ENCODE measurements at regions not wholly inside any gene's neighbourhood (a gene's known extent, or its start where the extent isn't known, plus 50 kb on each side); places are given as distances from the start of the nearest gene placed in this dataset.
"Not testable (repeated sequence)": the region's sequence is repeated elsewhere in the genome, so short reads cannot be mapped to it uniquely, and the experiment has no call there.

DNA sequence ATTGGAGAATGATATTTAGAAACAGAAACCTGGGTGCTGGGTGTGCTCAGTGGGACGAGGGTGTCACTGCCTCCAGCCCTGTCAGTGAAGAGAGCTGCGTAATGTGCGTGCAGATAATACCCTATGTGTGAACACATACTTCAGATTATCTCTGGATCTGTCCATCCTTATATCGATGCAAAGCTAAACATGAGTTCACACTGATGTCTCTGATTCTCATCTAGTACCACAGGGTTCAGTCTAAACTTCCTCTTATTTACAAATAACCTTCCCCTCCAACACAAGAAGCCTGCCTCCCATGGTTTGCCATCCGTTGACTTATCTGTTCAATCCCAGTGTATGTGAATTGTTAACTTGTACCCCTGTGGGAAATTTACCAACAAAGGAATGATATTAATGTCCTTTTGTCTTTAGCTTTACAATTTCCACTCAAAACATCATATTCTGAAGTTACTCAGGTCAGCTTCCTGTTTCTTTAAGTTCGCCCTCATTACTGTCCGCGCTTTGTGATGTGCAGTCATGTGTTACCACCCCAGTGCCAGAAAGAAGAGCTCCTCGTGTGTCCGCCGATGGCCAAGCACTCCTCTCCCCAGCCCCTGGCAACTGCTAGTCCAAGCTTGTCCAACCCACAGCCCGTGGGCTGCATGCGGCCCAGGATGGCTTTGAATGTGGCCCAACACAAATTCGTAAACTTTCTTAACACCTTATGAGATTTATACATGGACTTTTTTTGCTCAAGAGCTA, 108.2 kb downstream of the RTP5 start:
- intact Hi-C loops (cut with micrococcal nuclease) = no loop called here
- no peaks in the 10 kb centered on the region for H3K4me1 Mint-ChIP-seq (ENCODE audit: low read depth)
- H3K27me3 Mint-ChIP-seq = no peaks in the 10 kb centered on the region
- no peak overlapping the region for H3K4me3 Mint-ChIP-seq
- no peak overlapping the region for H3K27ac Mint-ChIP-seq
- H3K9me3 Mint-ChIP-seq = no peaks in the 10 kb centered on the region
- H3K36me3 Mint-ChIP-seq (ENCODE audit: low read depth) = no peaks in the 10 kb centered on the region

- no peaks in the 10 kb centered on the region for H3K9me3 Mint-ChIP-seq
- no peaks in the 10 kb centered on the region for H3K27me3 Mint-ChIP-seq
- no peaks in the 10 kb centered on the region for H3K4me1 Mint-ChIP-seq (ENCODE audit: low read depth)
- H3K4me3 Mint-ChIP-seq = no peak overlapping the region
- intact Hi-C loops (cut with micrococcal nuclease) = no loop called here
- H3K36me3 Mint-ChIP-seq (ENCODE audit: low read depth) = no peaks in the 10 kb centered on the region
- no peak overlapping the region for H3K27ac Mint-ChIP-seq
These were observed 109.1 kb downstream of the RTP5 start for GRCh38 chr2:241978670-241979069.

- no peak overlapping the region for H3K27ac Mint-ChIP-seq
- no peaks in the 10 kb centered on the region for H3K36me3 Mint-ChIP-seq (ENCODE audit: low read depth)
These were observed 110.7 kb downstream of the RTP5 start for GRCh38 chr2:241980193-241980592.

DNA sequence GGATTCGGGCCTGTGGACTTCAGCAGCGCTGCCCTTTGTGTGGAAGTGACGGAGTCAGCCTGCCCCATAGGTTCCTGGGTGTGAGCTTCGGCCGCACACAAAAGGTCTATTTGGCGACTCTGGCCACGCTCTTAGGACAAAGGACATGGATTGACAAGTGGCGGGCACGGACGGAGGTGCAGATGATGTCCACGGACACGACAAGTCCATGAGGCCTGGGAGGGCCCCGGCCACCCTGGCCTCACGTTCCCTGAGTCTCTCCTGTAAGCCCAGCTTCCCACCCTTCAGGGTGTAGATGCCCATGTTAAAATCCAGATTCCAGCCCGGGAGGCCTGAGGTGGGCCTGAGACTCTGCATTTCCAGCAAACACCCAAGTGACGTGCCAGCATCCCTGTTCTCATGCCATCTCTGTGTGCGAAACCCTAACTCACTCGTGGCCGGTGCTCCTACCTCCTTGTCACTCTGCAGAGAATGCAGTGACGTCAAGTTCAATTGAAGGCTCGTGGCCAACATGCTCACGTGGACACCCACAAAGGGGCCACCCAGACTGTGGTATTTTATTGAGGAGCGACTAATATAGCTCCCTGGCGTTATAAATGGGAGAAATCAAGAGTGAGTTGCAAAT, 111.7 kb downstream of the RTP5 start:
- peaks cover 12% of the 10 kb centered on the region for H3K4me1 Mint-ChIP-seq (ENCODE audit: low read depth)
- no peak overlapping the region for H3K27ac Mint-ChIP-seq
- no peaks in the 10 kb centered on the region for H3K36me3 Mint-ChIP-seq (ENCODE audit: low read depth)
- H3K9me3 Mint-ChIP-seq = peaks cover 8% of the 10 kb centered on the region
- intact Hi-C loops (cut with micrococcal nuclease) = no loop called here
- peaks cover 8% of the 10 kb centered on the region for H3K27me3 Mint-ChIP-seq
- no peak overlapping the region for H3K4me3 Mint-ChIP-seq

More at GRCh38 chr2:241980193-241980592, 110.7 kb downstream of the RTP5 start:
- intact Hi-C loops (cut with micrococcal nuclease) = no loop called here
- H3K4me3 Mint-ChIP-seq = no peak overlapping the region
- no peaks in the 10 kb centered on the region for H3K9me3 Mint-ChIP-seq
- peaks cover 5% of the 10 kb centered on the region for H3K4me1 Mint-ChIP-seq (ENCODE audit: low read depth)
- H3K27me3 Mint-ChIP-seq = peaks cover 3% of the 10 kb centered on the region

GRCh38 chr2:241982706-241983570, 113.4 kb downstream of the RTP5 start:
- H3K9me3 Mint-ChIP-seq = peaks cover 19% of the 10 kb centered on the region
- no peaks in the 10 kb centered on the region for H3K36me3 Mint-ChIP-seq (ENCODE audit: low read depth)
- peaks cover 12% of the 10 kb centered on the region for H3K4me1 Mint-ChIP-seq (ENCODE audit: low read depth)
- no peak overlapping the region for H3K27ac Mint-ChIP-seq
- peaks cover 8% of the 10 kb centered on the region for H3K27me3 Mint-ChIP-seq
- no peak overlapping the region for H3K4me3 Mint-ChIP-seq
- intact Hi-C loops (cut with micrococcal nuclease) = no loop called here

DNA sequence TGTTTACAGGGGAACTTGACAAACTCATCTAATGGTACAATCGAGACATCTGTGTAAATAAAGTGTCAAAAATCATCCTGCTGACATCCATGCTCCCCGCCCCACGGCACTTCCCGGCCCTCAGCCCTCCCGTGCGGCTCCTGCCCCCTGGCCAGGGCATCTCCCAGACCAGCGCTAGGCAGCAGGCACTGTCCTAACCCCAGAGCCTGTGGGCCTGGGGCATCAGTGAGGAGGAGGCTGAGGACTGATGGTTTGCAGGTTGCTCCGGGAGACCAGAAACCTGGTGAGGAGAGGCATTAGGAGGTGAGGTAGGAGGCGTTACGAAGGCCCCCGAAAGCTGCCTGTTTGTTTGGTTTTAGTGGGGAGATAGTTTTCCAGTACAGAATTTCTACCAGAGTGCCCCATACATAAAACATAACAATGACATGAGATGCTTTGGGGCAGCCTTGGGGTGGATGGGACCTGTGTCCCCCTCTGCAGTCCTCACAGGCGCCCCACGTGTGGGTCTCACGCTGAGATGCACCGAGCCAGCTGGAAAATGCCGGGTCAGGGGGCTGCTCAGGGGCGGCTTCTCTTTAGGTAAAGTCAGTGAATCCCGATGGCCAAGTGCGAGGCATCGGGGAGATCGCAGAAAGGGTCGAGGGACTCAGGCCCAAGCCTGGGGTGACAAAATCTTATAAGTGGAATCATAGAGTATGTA, 114.2 kb downstream of the RTP5 start:
- Mint-ChIP-seq H3K9me3 (peaks cover 23% of the 10 kb centered on the region), H3K27me3 (peaks cover 8% of the 10 kb centered on the region), H3K27ac (no peak overlapping the region), H3K36me3 (ENCODE audit: low read depth) (no peaks in the 10 kb centered on the region), H3K4me3 (no peak overlapping the region), H3K4me1 (ENCODE audit: low read depth) (peaks cover 12% of the 10 kb centered on the region)
- intact Hi-C loops (cut with micrococcal nuclease) = no loop called here

GRCh38 chr2:241984271-241984655, 114.7 kb downstream of the RTP5 start:
- H3K4me3 Mint-ChIP-seq = no peak overlapping the region
- peaks cover 25% of the 10 kb centered on the region for H3K9me3 Mint-ChIP-seq
- intact Hi-C loops (cut with micrococcal nuclease) = no loop called here
- H3K27ac Mint-ChIP-seq = no peak overlapping the region
- peaks cover 8% of the 10 kb centered on the region for H3K27me3 Mint-ChIP-seq
- no peaks in the 10 kb centered on the region for H3K36me3 Mint-ChIP-seq (ENCODE audit: low read depth)
- H3K4me1 Mint-ChIP-seq (ENCODE audit: low read depth) = peaks cover 12% of the 10 kb centered on the region

GRCh38 chr2:241984658-241985057, 115.1 kb downstream of the RTP5 start:
- intact Hi-C loops (cut with micrococcal nuclease) = no loop called here

GRCh38 chr2:241985161-241985985, 115.8 kb downstream of the RTP5 start:
- H3K36me3 Mint-ChIP-seq (ENCODE audit: low read depth); H3K4me3 Mint-ChIP-seq; H3K27me3 Mint-ChIP-seq; intact Hi-C loops (cut with micrococcal nuclease): not testable (repeated sequence)
- Mint-ChIP-seq H3K27ac (peak overlapping the region; percentile 16), H3K9me3 (peaks cover 33% of the 10 kb centered on the region), H3K4me1 (ENCODE audit: low read depth) (peaks cover 12% of the 10 kb centered on the region)

More at GRCh38 chr2:241984658-241985057, 115.1 kb downstream of the RTP5 start:
- Mint-ChIP-seq H3K27ac (no peak overlapping the region), H3K36me3 (ENCODE audit: low read depth) (no peaks in the 10 kb centered on the region), H3K4me3 (no peak overlapping the region), H3K27me3 (peaks cover 8% of the 10 kb centered on the region), H3K4me1 (ENCODE audit: low read depth) (peaks cover 12% of the 10 kb centered on the region), H3K9me3 (peaks cover 29% of the 10 kb centered on the region)

- Mint-ChIP-seq H3K4me3 (no peak overlapping the region), H3K27ac (peak overlapping the region; percentile 16), H3K36me3 (ENCODE audit: low read depth) (no peaks in the 10 kb centered on the region), H3K9me3 (peaks cover 33% of the 10 kb centered on the region), H3K4me1 (ENCODE audit: low read depth) (peaks cover 12% of the 10 kb centered on the region), H3K27me3 (peaks cover 8% of the 10 kb centered on the region)
- intact Hi-C loops (cut with micrococcal nuclease) = no loop called here
These were observed 116.4 kb downstream of the RTP5 start for GRCh38 chr2:241985986-241986329.

DNA sequence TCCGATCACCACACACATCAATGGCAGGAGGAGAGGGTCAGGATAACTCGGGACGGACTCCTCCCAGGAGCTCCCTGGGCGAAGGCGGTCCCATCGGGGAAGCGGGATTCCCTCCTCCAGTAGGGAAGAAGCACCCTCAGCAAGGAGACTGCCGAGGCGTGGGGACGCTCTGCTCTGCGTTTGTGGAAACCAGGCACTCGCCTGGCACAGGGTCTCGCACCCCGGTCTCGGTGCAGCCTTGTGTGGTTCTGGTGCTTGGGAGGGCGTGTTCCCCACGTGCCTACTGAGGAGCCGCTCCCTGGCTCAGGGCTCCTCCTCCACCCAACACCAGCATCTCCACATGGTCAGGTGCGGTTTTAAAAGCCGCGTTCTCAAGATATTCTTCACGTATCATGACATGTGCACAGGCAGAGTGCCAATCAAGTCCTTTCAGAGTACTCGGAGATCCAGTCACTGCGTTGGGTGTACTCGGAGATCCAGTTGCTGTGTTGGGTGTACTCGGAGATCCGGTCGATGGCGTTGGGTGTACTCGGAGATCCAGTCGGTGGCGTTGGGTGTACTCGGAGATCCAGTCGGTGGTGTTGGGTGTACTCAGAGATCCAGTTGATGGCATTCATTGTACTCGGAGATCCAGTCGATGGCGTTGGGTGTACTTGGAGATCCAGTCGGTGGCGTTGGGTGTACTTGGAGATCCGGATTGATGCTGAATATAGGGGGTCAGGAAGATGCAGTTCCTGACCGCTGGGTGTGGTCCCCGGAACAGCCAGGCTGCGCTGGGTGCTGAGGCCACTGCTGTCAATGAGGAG, 117.5 kb downstream of the RTP5 start:
- Mint-ChIP-seq H3K27ac (no peak overlapping the region), H3K4me3 (no peak overlapping the region), H3K27me3 (peaks cover 8% of the 10 kb centered on the region), H3K9me3 (peaks cover 33% of the 10 kb centered on the region), H3K4me1 (ENCODE audit: low read depth) (peaks cover 12% of the 10 kb centered on the region), H3K36me3 (ENCODE audit: low read depth) (no peaks in the 10 kb centered on the region)
- intact Hi-C loops (cut with micrococcal nuclease) = no loop called here

DNA sequence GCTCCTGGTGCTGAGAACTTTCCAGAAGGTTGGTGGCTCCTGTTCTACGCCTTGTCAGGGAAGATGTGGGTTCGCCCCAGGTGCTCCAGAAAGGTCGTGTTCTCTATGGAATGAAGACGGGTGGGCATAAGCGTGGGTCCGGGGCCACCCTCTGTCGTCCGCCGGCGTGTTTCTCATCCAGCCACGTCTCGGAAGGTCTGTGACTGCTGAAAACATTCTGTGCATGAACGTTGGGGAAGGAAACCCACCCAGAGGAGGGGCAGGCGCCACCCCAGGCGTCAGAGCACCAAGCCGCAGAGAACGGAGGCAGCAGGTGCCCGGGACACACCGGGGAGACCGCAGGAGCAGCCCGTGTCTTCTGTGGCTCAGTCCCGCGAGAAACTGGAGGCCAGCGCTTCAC, 118.2 kb downstream of the RTP5 start:
- Mint-ChIP-seq H3K4me3 (no peak overlapping the region), H3K27me3 (peaks cover 8% of the 10 kb centered on the region), H3K9me3 (peaks cover 33% of the 10 kb centered on the region), H3K36me3 (ENCODE audit: low read depth) (no peaks in the 10 kb centered on the region), H3K4me1 (ENCODE audit: low read depth) (peaks cover 12% of the 10 kb centered on the region), H3K27ac (no peak overlapping the region)
- intact Hi-C loops (cut with micrococcal nuclease) = no loop called here
